Ishikawa (cell line): ENCODE measurements at regions not wholly inside any gene's neighbourhood (a gene's known extent, or its start where the extent isn't known, plus 50 kb on each side); places are given as distances from the start of the nearest gene placed in this dataset.

Experiments used
- CREB1 ChIP-seq: IDR thresholded peaks from 2 replicates; pipeline ENCODE4 v1.6.1; 2012; ENCODE audit warnings: low read depth
- EP300 ChIP-seq: IDR thresholded peaks from 2 replicates; pipeline ENCODE4 v1.6.1; 2012; ENCODE audit warnings: borderline replicate concordance
- FOXM1 ChIP-seq: IDR thresholded peaks from 2 replicates; pipeline ENCODE4 v1.6.1; 2012; ENCODE audit warnings: low read depth, borderline replicate concordance
- RAD21 ChIP-seq: IDR thresholded peaks from 2 replicates; pipeline ENCODE4 v1.6.1; 2012; ENCODE audit warnings: low read depth
- TAF1 ChIP-seq: IDR thresholded peaks from 2 replicates; pipeline ENCODE4 v1.6.1; 2012; ENCODE audit warnings: low read depth, mild to moderate bottlenecking
- TCF12 ChIP-seq: IDR thresholded peaks from 2 replicates; pipeline ENCODE4 v1.6.1; 2012; ENCODE audit warnings: low read depth
- TF ChIP-seq, protein P1 (sequence below): IDR thresholded peaks from 2 replicates; pipeline ENCODE4 v1.6.1; 2012; ENCODE audit warnings: low read depth, mild to moderate bottlenecking
- TF ChIP-seq, protein P2 (sequence below): IDR thresholded peaks from 2 replicates; pipeline ENCODE4 v1.6.1; 2012

DNA sequence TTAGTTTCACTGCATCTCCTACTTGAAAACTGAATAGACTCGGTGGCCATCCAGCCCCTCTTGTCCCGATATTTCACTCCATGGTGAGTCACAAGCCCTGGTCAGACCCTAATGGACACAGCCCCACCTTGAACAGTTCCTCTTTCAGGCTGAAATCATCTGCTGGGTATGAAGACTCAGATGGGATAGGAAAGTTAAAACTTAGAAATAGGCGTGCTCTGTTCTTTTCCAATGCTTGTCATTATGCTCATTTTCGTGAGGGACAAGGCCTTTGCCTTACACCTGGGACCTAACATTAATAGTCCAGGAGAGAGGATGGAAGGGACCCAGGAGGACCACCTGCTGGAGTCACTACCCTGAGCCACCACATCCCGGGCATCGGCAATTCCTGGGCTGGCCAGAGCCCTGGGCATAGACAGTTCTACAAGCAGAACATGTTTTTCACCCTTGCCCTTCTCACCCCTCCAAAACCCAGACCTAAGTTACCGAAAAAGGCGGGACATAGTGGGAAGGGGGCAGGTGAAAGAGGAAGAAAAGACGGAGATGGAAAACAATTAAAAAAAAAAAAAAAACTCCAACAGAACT is 278.3 kb downstream of the SOX9 start:
- TF ChIP-seq TAF1 (no peak), EP300 (no peak), TCF12 (no peak), FOXM1 (no peak), RAD21 (no peak), CREB1 (no peak)
- TF ChIP-seq, protein P1, sequence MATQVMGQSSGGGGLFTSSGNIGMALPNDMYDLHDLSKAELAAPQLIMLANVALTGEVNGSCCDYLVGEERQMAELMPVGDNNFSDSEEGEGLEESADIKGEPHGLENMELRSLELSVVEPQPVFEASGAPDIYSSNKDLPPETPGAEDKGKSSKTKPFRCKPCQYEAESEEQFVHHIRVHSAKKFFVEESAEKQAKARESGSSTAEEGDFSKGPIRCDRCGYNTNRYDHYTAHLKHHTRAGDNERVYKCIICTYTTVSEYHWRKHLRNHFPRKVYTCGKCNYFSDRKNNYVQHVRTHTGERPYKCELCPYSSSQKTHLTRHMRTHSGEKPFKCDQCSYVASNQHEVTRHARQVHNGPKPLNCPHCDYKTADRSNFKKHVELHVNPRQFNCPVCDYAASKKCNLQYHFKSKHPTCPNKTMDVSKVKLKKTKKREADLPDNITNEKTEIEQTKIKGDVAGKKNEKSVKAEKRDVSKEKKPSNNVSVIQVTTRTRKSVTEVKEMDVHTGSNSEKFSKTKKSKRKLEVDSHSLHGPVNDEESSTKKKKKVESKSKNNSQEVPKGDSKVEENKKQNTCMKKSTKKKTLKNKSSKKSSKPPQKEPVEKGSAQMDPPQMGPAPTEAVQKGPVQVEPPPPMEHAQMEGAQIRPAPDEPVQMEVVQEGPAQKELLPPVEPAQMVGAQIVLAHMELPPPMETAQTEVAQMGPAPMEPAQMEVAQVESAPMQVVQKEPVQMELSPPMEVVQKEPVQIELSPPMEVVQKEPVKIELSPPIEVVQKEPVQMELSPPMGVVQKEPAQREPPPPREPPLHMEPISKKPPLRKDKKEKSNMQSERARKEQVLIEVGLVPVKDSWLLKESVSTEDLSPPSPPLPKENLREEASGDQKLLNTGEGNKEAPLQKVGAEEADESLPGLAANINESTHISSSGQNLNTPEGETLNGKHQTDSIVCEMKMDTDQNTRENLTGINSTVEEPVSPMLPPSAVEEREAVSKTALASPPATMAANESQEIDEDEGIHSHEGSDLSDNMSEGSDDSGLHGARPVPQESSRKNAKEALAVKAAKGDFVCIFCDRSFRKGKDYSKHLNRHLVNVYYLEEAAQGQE, result no peak
- TF ChIP-seq, protein P2, sequence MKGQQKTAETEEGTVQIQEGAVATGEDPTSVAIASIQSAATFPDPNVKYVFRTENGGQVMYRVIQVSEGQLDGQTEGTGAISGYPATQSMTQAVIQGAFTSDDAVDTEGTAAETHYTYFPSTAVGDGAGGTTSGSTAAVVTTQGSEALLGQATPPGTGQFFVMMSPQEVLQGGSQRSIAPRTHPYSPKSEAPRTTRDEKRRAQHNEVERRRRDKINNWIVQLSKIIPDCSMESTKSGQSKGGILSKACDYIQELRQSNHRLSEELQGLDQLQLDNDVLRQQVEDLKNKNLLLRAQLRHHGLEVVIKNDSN, result no peak
